ENCODE measurements at regions not wholly inside any gene's neighbourhood (a gene's known extent, or its start where the extent isn't known, plus 50 kb on each side); places are given as distances from the start of the nearest gene placed in this dataset.

DNA sequence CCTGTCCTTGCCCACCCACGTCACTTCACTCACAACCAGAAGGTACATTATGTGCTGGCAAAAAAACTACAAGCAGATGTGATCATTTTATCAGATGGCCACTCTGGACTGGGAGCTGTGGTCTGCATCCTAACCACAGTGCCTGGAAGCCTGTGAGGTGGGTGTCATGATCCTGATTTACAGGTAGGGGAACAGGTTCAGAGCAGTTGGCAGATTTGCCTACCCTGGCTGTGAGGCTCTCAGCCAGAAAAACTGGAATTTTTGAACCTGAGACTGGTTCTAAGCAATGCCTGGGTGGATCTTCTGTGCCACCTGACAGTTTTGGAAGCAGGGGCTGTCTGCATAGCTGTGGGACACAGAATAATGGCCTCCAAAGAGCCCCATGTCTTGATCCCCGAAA, 150.8 kb downstream of the SYF2 start:
- no peak for DNase-seq (ENCODE audit: low read depth, low spot score)
- POLR2A ChIA-PET: no interaction called here
- TF ChIP-seq, protein P1, sequence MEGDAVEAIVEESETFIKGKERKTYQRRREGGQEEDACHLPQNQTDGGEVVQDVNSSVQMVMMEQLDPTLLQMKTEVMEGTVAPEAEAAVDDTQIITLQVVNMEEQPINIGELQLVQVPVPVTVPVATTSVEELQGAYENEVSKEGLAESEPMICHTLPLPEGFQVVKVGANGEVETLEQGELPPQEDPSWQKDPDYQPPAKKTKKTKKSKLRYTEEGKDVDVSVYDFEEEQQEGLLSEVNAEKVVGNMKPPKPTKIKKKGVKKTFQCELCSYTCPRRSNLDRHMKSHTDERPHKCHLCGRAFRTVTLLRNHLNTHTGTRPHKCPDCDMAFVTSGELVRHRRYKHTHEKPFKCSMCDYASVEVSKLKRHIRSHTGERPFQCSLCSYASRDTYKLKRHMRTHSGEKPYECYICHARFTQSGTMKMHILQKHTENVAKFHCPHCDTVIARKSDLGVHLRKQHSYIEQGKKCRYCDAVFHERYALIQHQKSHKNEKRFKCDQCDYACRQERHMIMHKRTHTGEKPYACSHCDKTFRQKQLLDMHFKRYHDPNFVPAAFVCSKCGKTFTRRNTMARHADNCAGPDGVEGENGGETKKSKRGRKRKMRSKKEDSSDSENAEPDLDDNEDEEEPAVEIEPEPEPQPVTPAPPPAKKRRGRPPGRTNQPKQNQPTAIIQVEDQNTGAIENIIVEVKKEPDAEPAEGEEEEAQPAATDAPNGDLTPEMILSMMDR (IDR thresholded peaks at IDR 0.05; ENCODE audit: low read depth, low read length): no peak
- Histone ChIP-seq H3K4me3 (ENCODE audit: low read depth, low read length) (no peak overlapping the region), H3K27me3 (ENCODE audit: control insufficient read depth, insufficient read depth, low read length) (peaks cover 10% of the 10 kb centered on the region), H3K9me3 (ENCODE audit: control insufficient read depth, insufficient read depth, low read length) (peaks cover 4% of the 10 kb centered on the region; the same call in 1 of the 2 replicates), H3K27ac (ENCODE audit: low read depth, low read length) (no peak overlapping the region)
- CTCF ChIA-PET: interaction anchor here (1.1 to 1.3 kb wide), 2 partner anchors 20 to 43 kb away, joined by 3 to 4 read pairs; no protein-coding TSS in a partner anchor

DNA sequence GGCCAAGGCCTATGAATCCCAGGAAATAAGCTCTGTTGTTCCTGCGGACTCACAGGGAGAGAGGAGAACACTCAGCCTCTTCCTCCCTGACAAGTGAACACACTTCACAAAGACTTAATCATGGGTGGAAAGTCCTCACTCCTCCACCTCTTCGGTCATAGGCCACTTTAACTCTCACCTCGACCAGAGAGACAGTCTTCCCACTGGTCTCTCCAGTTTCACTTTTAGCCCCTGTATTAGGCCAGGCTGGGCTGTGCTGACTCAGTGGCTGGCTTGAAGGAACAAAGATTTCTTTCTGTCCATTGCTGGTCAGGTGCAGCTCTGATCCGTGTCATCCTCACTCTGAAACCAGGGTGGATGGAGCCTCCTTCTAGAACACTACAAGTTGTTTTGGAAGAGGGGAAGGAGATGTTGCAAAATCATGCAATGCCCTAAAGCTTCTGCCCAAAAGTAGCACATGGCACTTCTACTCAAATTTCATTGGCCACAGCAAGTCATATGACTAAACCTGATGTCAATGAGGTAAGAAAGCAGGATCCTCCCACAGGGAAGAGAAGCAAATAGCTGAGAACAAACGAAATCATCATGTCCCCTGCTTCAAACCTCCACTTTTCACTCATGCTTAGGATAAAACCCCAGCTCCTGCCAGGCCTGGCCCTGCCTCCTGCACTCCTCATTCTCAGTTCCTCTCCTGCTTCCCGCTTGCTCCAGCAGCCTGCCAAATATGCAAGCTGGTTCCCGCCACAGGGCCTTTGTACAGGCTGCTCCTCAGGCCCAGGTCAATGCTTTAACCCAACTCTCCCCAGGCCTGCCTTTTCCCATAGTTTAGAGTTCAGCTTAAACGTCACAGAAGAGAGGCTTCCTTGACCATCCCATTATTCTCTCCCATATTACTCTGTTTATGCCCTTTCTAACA, 150.5 kb upstream of the RUNX3 start:
- CTCF ChIA-PET: interaction anchor here (1.1 to 1.3 kb wide), 2 partner anchors 21 to 42 kb away, joined by 3 to 4 read pairs; no protein-coding TSS in a partner anchor
- POLR2A ChIA-PET: interaction anchor here (0.6 kb wide), 1 partner anchor 58 kb away, joined by 3 read pairs; no protein-coding TSS in a partner anchor

DNA sequence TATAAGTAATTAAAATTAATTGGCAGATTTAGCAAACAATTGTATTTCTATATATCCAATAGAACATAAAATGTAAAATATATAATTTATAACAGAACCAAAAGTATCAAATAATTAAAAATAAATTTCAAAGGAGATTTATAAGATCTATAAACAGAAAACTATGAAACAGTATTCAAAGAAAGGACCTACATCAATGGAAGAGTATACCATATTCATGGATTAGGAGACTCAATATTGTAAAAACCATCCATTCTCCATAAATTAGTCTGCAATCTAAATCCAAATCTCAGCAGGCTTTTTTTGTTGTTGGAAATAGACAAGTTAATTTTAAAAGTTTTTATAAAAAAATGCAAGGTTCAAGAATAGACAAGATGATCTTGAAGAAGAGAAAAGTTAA, 149.0 kb upstream of the RUNX3 start:
- Histone ChIP-seq H3K9me3 (ENCODE audit: control insufficient read depth, insufficient read depth, low read length) (peaks cover 4% of the 10 kb centered on the region; the same call in 1 of the 2 replicates), H3K27ac (ENCODE audit: low read depth, low read length) (no peak overlapping the region), H3K4me3 (ENCODE audit: low read depth, low read length) (no peak overlapping the region), H3K27me3 (ENCODE audit: control insufficient read depth, insufficient read depth, low read length) (peaks cover 4% of the 10 kb centered on the region)
- no peak for DNase-seq (ENCODE audit: low read depth, low spot score)
- TF ChIP-seq, protein P1 (IDR thresholded peaks at IDR 0.05; ENCODE audit: low read depth, low read length): no peak
- POLR2A ChIA-PET: no interaction called here
- CTCF ChIA-PET: no interaction called here

More for the DNA sequence above, 150.5 kb upstream of the RUNX3 start:
- TF ChIP-seq, protein P1 (IDR thresholded peaks at IDR 0.05; ENCODE audit: low read depth, low read length): no peak
- H3K27ac ChIP-seq (ENCODE audit: low read depth, low read length): no peak overlapping the region
- no peak overlapping the region for H3K4me3 ChIP-seq (ENCODE audit: low read depth, low read length)
- H3K27me3 ChIP-seq (ENCODE audit: control insufficient read depth, insufficient read depth, low read length): peaks cover 10% of the 10 kb centered on the region
- H3K9me3 ChIP-seq (ENCODE audit: control insufficient read depth, insufficient read depth, low read length): peaks cover 4% of the 10 kb centered on the region; the same call in 1 of the 2 replicates
- no peak for DNase-seq (ENCODE audit: low read depth, low spot score)

DNA sequence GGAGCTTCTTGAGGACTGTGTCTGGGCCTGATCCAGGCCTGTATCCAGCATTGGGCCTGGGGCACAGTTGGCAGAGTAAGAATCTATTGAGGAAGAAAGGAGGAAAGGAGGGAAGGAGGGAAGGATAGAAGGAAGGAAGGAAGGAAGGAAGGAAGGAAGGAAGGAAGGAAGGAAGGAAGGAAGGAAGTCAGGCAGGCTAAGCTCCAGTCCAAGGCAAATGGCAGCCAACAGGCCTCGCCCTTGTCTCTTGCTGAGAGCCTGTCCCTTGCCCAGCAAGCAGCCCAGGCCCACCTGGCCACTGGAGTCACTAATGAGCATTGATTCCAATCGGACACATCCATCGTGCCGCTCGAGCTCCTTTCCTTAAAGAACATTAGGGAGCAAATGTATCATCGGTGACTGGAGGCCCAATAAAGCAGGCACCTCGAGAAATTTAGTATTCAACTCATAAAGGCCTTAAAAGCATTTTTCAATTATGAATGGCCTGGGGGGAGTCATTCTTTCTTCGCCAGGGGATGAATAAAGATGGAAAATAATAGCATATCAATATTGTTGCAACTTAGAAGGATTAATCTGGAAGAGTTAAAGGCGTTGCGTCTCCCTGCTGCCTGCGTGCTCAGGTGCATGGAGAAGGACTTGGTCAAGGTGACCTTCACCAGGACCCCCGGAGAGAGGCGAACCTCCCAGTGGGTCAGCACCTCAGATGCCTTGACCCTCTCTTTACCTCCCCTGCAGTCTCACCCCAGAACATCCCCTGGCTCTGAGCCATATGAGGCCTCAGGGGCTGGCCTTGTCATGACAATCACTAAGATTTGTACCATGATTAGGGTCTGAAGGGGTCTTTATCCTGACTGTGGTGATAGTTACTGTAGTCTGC, 144.5 kb upstream of the RUNX3 start:
- CTCF ChIA-PET: no interaction called here
- peaks cover 15% of the 10 kb centered on the region for H3K27me3 ChIP-seq (ENCODE audit: control insufficient read depth, insufficient read depth, low read length)
- peaks cover 4% of the 10 kb centered on the region; the same call in 1 of the 2 replicates for H3K9me3 ChIP-seq (ENCODE audit: control insufficient read depth, insufficient read depth, low read length)
- no peak overlapping the region for H3K4me3 ChIP-seq (ENCODE audit: low read depth, low read length)
- TF ChIP-seq, protein P1 (IDR thresholded peaks at IDR 0.05; ENCODE audit: low read depth, low read length): no peak
- DNase-seq (ENCODE audit: low read depth, low spot score): no peak
- no peak overlapping the region for H3K27ac ChIP-seq (ENCODE audit: low read depth, low read length)
- POLR2A ChIA-PET: no interaction called here
